H9 (cell line): ENCODE measurements at regions not wholly inside any gene's neighbourhood (a gene's known extent, or its start where the extent isn't known, plus 50 kb on each side); places are given as distances from the start of the nearest gene placed in this dataset.

Experiments
- DNase-seq: peaks from one replicate; pipeline ENCODE4 v3.0.0-alpha.2; 2017
- H2AFZ ChIP-seq: one replicate; pipeline ENCODE4 v1.6.1; 2013; ENCODE audit warnings: mild to moderate bottlenecking, low read length, control low read depth, moderate library complexity
- H2AK5ac ChIP-seq: 2 replicates; pipeline ENCODE4 v1.6.1; 2013; ENCODE audit warnings: low read length, control low read depth, mixed read lengths; ENCODE audit not compliant: insufficient read length
- H2BK120ac ChIP-seq: one replicate; pipeline ENCODE4 v1.6.1; 2013; ENCODE audit warnings: low read depth, mild to moderate bottlenecking, low read length, control low read depth, inconsistent platforms; ENCODE audit not compliant: poor library complexity, severe bottlenecking
- H2BK12ac ChIP-seq: 2 replicates; pipeline ENCODE4 v1.6.1; 2013; ENCODE audit warnings: low read length, control low read depth, mixed read lengths, low read depth; ENCODE audit not compliant: insufficient read length
- H2BK15ac ChIP-seq: 2 replicates; pipeline ENCODE4 v1.6.1; 2013; ENCODE audit warnings: low read depth, low read length, control low read depth
- H2BK20ac ChIP-seq: one replicate; pipeline ENCODE4 v1.6.1; 2013; ENCODE audit warnings: low read depth, mild to moderate bottlenecking, low read length, control low read depth, inconsistent platforms; ENCODE audit not compliant: poor library complexity, severe bottlenecking
- H2BK5ac ChIP-seq: 2 replicates; pipeline ENCODE4 v1.6.1; 2013; ENCODE audit warnings: low read length, control low read depth, mixed read lengths; ENCODE audit not compliant: insufficient read length
- H3K14ac ChIP-seq: 2 replicates; pipeline ENCODE4 v1.6.1; 2013; ENCODE audit warnings: low read length, control low read depth; ENCODE audit not compliant: insufficient read depth
- H3K18ac ChIP-seq: 2 replicates; pipeline ENCODE4 v1.6.1; 2013; ENCODE audit warnings: low read depth, mild to moderate bottlenecking, mixed read lengths, low read length, control low read depth; ENCODE audit not compliant: insufficient read length
- H3K23ac ChIP-seq: 2 replicates; pipeline ENCODE4 v1.6.1; 2013; ENCODE audit warnings: low read length, control low read depth, mixed read lengths, low read depth; ENCODE audit not compliant: insufficient read length
- H3K23me2 ChIP-seq: 2 replicates; pipeline ENCODE4 v1.6.1; 2013; ENCODE audit warnings: low read depth, mild to moderate bottlenecking, mixed read lengths, low read length, control low read depth; ENCODE audit not compliant: insufficient read length, poor library complexity, severe bottlenecking
- H3K27ac ChIP-seq: 2 replicates; pipeline ENCODE4 v1.5.1; 2013; ENCODE audit warnings: low read length, control low read depth, mixed read lengths, low read depth; ENCODE audit not compliant: insufficient read length
- H3K27me3 ChIP-seq: 2 replicates; pipeline ENCODE4 v1.6.1; 2013; ENCODE audit warnings: low read length, control low read depth, inconsistent platforms; ENCODE audit not compliant: insufficient read depth
- H3K4ac ChIP-seq: 2 replicates; pipeline ENCODE4 v1.6.1; 2013; ENCODE audit warnings: low read depth, mild to moderate bottlenecking, control low read depth, inconsistent platforms, low read length, moderate library complexity
- H3K4me1 ChIP-seq: 2 replicates; pipeline ENCODE4 v1.6.1; 2013; ENCODE audit warnings: low read length, control low read depth, inconsistent platforms; ENCODE audit not compliant: insufficient read depth
- H3K4me2 ChIP-seq: 2 replicates; pipeline ENCODE4 v1.6.1; 2013; ENCODE audit warnings: low read length, control low read depth, mixed read lengths; ENCODE audit not compliant: insufficient read length, insufficient read depth
- H3K56ac ChIP-seq: 2 replicates; pipeline ENCODE4 v1.6.1; 2013; ENCODE audit warnings: low read depth, mild to moderate bottlenecking, mixed read lengths, low read length, control low read depth; ENCODE audit not compliant: insufficient read length
- H3K79me1 ChIP-seq: 2 replicates; pipeline ENCODE4 v1.6.1; 2013; ENCODE audit warnings: low read depth, mild to moderate bottlenecking, moderate library complexity, low read length, control low read depth, inconsistent platforms; ENCODE audit not compliant: insufficient read depth, poor library complexity, severe bottlenecking
- H3K79me2 ChIP-seq: 2 replicates; pipeline ENCODE4 v1.6.1; 2013; ENCODE audit warnings: low read length, control low read depth, inconsistent platforms; ENCODE audit not compliant: insufficient read depth
- H3K9ac ChIP-seq: 2 replicates; pipeline ENCODE4 v1.6.1; 2013; ENCODE audit warnings: low read length, control low read depth, mixed read lengths; ENCODE audit not compliant: insufficient read length; ENCODE audit errors: extremely low read depth
- H3K9me3 ChIP-seq: one replicate; pipeline ENCODE4 v1.6.1; 2013; ENCODE audit warnings: low read depth, low read length, inconsistent platforms; ENCODE audit not compliant: control insufficient read depth
- H3T11ph ChIP-seq: one replicate; pipeline ENCODE4 v1.6.1; 2013; ENCODE audit warnings: mild to moderate bottlenecking, low read length, control low read depth, inconsistent platforms
- H4K20me1 ChIP-seq: one replicate; pipeline ENCODE4 v1.6.1; 2013; ENCODE audit not compliant: control insufficient read depth, insufficient read length, insufficient read depth
- H4K5ac ChIP-seq: 2 replicates; pipeline ENCODE4 v1.6.1; 2013; ENCODE audit warnings: low read depth, mild to moderate bottlenecking, mixed read lengths, low read length, control low read depth; ENCODE audit not compliant: insufficient read length
- H4K8ac ChIP-seq: replicated peaks from 2 replicates; pipeline ENCODE4 v1.6.1; 2013; ENCODE audit warnings: low read length, control low read depth, mixed read lengths, low read depth; ENCODE audit not compliant: insufficient read length
- H4K91ac ChIP-seq: 2 replicates; pipeline ENCODE4 v1.6.1; 2013; ENCODE audit warnings: low read depth, mild to moderate bottlenecking, moderate library complexity, mixed read lengths, low read length, control low read depth; ENCODE audit not compliant: insufficient read length
- H3K27ac Mint-ChIP-seq, 3 experiments: 2 replicates in 2 of 3; 3 replicates in 1 of 3; pipeline ENCODE4 v1.8.0; 2020 to 2021; ENCODE audit warnings: mixed read lengths in 3 of 3, mild to moderate bottlenecking in 1 of 3, moderate library complexity in 1 of 3
- H3K27me3 Mint-ChIP-seq: 2 replicates; pipeline ENCODE4 v1.8.0; 2021; ENCODE audit warnings: low read depth, mild to moderate bottlenecking, moderate library complexity, mixed read lengths
- H3K36me3 Mint-ChIP-seq, 3 experiments: 2 replicates in 2 of 3; 3 replicates in 1 of 3; pipeline ENCODE4 v1.8.0; 2020 to 2021; ENCODE audit warnings: low read depth in 3 of 3, mixed read lengths in 3 of 3; ENCODE audit not compliant: insufficient read depth in 1 of 3
- H3K4me1 Mint-ChIP-seq, 2 experiments: 2 replicates each; pipeline ENCODE4 v1.8.0; 2020; ENCODE audit warnings: mixed read lengths in 2 of 2
- H3K4me3 Mint-ChIP-seq, 2 experiments: 2 replicates in 1 of 2; 3 replicates in 1 of 2; pipeline ENCODE4 v1.8.0; 2020 to 2021; ENCODE audit warnings: mild to moderate bottlenecking in 2 of 2, mixed read lengths in 2 of 2, moderate library complexity in 1 of 2
- H3K9me3 Mint-ChIP-seq, 2 experiments: 2 replicates in 1 of 2; 3 replicates in 1 of 2; pipeline ENCODE4 v1.8.0; 2020; ENCODE audit warnings: mild to moderate bottlenecking in 2 of 2, mixed read lengths in 2 of 2, moderate library complexity in 1 of 2
- WGBS: extraction: QIAGEN DNeasy Blood & Tissue Kit; methylation state at CpG from one replicate; pipeline ENCODE4 v1.1.7; 2013; ENCODE audit warnings: missing lambda C conversion rate, low lambda C conversion rate, mixed read lengths; ENCODE audit not compliant: insufficient read length; ENCODE audit errors: extremely low coverage; 5-methylcytosine and 5-hydroxymethylcytosine counted together
- TF ChIP-seq, protein P1 (sequence below): fragments of 200-600 bp; sonication (generic); conservative IDR thresholded peaks from 3 replicates; pipeline ENCODE4 v1.8.0; 2021; ENCODE audit warnings: antibody characterized with exemption, mild to moderate bottlenecking

DNA sequence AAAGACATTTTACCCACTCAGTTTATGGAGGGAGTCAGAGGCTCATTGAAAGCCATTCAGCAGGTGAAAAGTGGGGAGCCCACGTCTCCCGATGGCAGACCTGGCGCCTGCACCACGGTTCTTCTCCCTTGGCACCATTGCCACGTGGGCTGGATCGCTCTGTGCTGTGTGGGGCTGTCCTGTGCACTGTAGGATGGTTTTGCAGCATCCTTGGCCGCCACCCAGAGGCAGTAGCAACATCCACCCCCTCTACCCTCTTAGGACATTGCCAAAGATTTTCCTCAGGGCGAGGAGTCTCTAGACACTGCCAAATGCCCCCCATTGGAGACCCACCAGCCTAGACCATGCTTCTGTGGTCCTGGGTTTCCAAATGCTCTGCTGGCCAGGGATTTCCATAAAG is 60.2 kb downstream of the SYNE3 start:
- H2AK5ac ChIP-seq: no peak overlapping the region
- H2BK20ac ChIP-seq: no peak overlapping the region
- H3K56ac ChIP-seq: no peak overlapping the region
- H3K27ac Mint-ChIP-seq: no peak overlapping the region
- no peaks in the 10 kb centered on the region for H3K9me3 Mint-ChIP-seq
- H2AFZ ChIP-seq: no peak overlapping the region
- no peaks in the 10 kb centered on the region for H3K79me2 ChIP-seq
- no peak overlapping the region for H3K4me3 Mint-ChIP-seq
- no CpG with 5 or more reads among the region's 8 CpGs for WGBS
- H3T11ph ChIP-seq: no peak overlapping the region
- H3K4me1 Mint-ChIP-seq: peaks cover 9 to 11% of the 10 kb centered on the region in 2 experiments
- H3K23ac ChIP-seq: no peak overlapping the region
- no peak overlapping the region for H4K8ac ChIP-seq
- no peaks in the 10 kb centered on the region; the same call in 1 of the 2 replicates for H3K4me1 ChIP-seq
- H4K5ac ChIP-seq: no peak overlapping the region
- TF ChIP-seq, protein P1, sequence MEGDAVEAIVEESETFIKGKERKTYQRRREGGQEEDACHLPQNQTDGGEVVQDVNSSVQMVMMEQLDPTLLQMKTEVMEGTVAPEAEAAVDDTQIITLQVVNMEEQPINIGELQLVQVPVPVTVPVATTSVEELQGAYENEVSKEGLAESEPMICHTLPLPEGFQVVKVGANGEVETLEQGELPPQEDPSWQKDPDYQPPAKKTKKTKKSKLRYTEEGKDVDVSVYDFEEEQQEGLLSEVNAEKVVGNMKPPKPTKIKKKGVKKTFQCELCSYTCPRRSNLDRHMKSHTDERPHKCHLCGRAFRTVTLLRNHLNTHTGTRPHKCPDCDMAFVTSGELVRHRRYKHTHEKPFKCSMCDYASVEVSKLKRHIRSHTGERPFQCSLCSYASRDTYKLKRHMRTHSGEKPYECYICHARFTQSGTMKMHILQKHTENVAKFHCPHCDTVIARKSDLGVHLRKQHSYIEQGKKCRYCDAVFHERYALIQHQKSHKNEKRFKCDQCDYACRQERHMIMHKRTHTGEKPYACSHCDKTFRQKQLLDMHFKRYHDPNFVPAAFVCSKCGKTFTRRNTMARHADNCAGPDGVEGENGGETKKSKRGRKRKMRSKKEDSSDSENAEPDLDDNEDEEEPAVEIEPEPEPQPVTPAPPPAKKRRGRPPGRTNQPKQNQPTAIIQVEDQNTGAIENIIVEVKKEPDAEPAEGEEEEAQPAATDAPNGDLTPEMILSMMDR: no peak
- no peak overlapping the region for H3K18ac ChIP-seq
- no peak overlapping the region for H3K9ac ChIP-seq
- no peaks in the 10 kb centered on the region for H4K20me1 ChIP-seq
- H2BK5ac ChIP-seq: no peak overlapping the region
- peaks cover 3% of the 10 kb centered on the region for H3K23me2 ChIP-seq
- H3K4me2 ChIP-seq: no peak overlapping the region
- H2BK120ac ChIP-seq: no peak overlapping the region
- no peak overlapping the region for H4K91ac ChIP-seq
- no peak overlapping the region for H3K14ac ChIP-seq
- no peak overlapping the region for H2BK12ac ChIP-seq
- H3K9me3 ChIP-seq: no peaks in the 10 kb centered on the region
- H3K27me3 ChIP-seq: no peaks in the 10 kb centered on the region
- no peak overlapping the region for H2BK15ac ChIP-seq
- H3K27me3 Mint-ChIP-seq: peaks cover 23% of the 10 kb centered on the region
- no peak overlapping the region for H3K27ac ChIP-seq
- H3K4ac ChIP-seq: no peak overlapping the region
- H3K36me3 Mint-ChIP-seq: no peaks in the 10 kb centered on the region
- no peak for DNase-seq
- no peaks in the 10 kb centered on the region for H3K79me1 ChIP-seq
